ENCODE measurements at regions not wholly inside any gene's neighbourhood (a gene's known extent, or its start where the extent isn't known, plus 50 kb on each side); places are given as distances from the start of the nearest gene placed in this dataset.

- TF ChIP-seq EZH2phosphoT487 (IDR thresholded peaks at IDR 0.05), result no peak
- no peak for TF ChIP-seq CTCF (IDR thresholded peaks at IDR 0.05)
Measured at GRCh38 chr10:62457196-62457595, 83.0 kb downstream of the ZNF365 start.

Measured in neural progenitor cell (in vitro differentiated cells).